ENCODE measurements at regions not wholly inside any gene's neighbourhood (a gene's known extent, or its start where the extent isn't known, plus 50 kb on each side); places are given as distances from the start of the nearest gene placed in this dataset.

- TF ChIP-seq PPARA (CRISPR knock-in tag; IDR thresholded peaks at IDR 0.05; ENCODE audit: borderline replicate concordance), result no peak
- no peak for TF ChIP-seq CSRNP3 (CRISPR knock-in tag; IDR thresholded peaks at IDR 0.05)
- no peak for TF ChIP-seq CREB5 (CRISPR knock-in tag; IDR thresholded peaks at IDR 0.05; ENCODE audit: low read depth)
- TF ChIP-seq TCF4 (CRISPR knock-in tag; IDR thresholded peaks at IDR 0.05; ENCODE audit: borderline replicate concordance), result no peak
- TF ChIP-seq ZFP3 (CRISPR knock-in tag; IDR thresholded peaks at IDR 0.05), result no peak
- TF ChIP-seq ESRRG (CRISPR knock-in tag; IDR thresholded peaks at IDR 0.05), result no peak
- no peak for TF ChIP-seq ARNTL (CRISPR knock-in tag; IDR thresholded peaks at IDR 0.05; ENCODE audit: borderline replicate concordance, low read depth)
- no peak for TF ChIP-seq SNAI2 (CRISPR knock-in tag; IDR thresholded peaks at IDR 0.05)
- no peak for TF ChIP-seq OSR1 (CRISPR knock-in tag; IDR thresholded peaks at IDR 0.05)
- TF ChIP-seq ZC3H10 (CRISPR knock-in tag; IDR thresholded peaks at IDR 0.05), result no peak
- no peak for TF ChIP-seq TOX (CRISPR knock-in tag; IDR thresholded peaks at IDR 0.05; ENCODE audit: borderline replicate concordance)
- no peak for TF ChIP-seq GLIS3 (CRISPR knock-in tag; IDR thresholded peaks at IDR 0.05)
- no peak for ATAC-seq
These were observed 211.6 kb upstream of the SESN3 start for GRCh38 chr11:95442531-95443050.

- TF ChIP-seq ZNF70 (CRISPR knock-in tag; IDR thresholded peaks at IDR 0.05), result no peak
- ATAC-seq, result no peak
These were observed 204.8 kb upstream of the SESN3 start for GRCh38 chr11:95435628-95436353.

GRCh38 chr11:95435192-95435591 is 204.2 kb upstream of the SESN3 start:
- no peak for ATAC-seq
- TF ChIP-seq RARB (CRISPR knock-in tag; IDR thresholded peaks at IDR 0.05) (no peak), CSRNP3 (CRISPR knock-in tag; IDR thresholded peaks at IDR 0.05) (no peak), OSR1 (CRISPR knock-in tag; IDR thresholded peaks at IDR 0.05) (no peak), ARNTL (CRISPR knock-in tag; IDR thresholded peaks at IDR 0.05; ENCODE audit: borderline replicate concordance, low read depth) (no peak), PATZ1 (CRISPR knock-in tag; IDR thresholded peaks at IDR 0.05; ENCODE audit: borderline replicate concordance) (no peak), BACH2 (CRISPR knock-in tag; IDR thresholded peaks at IDR 0.05; ENCODE audit: borderline replicate concordance) (no peak), ZNF565 (CRISPR knock-in tag; conservative IDR thresholded peaks at IDR 0.05; ENCODE audit: low read depth) (no peak), ZNF8 (CRISPR knock-in tag; IDR thresholded peaks at IDR 0.05) (no peak), ZC3H10 (CRISPR knock-in tag; IDR thresholded peaks at IDR 0.05) (no peak), PPARA (CRISPR knock-in tag; IDR thresholded peaks at IDR 0.05; ENCODE audit: borderline replicate concordance) (no peak), POU6F1 (CRISPR knock-in tag; IDR thresholded peaks at IDR 0.05; ENCODE audit: borderline replicate concordance, low read depth) (no peak), TOX (CRISPR knock-in tag; IDR thresholded peaks at IDR 0.05; ENCODE audit: borderline replicate concordance) (no peak), TCF4 (CRISPR knock-in tag; IDR thresholded peaks at IDR 0.05; ENCODE audit: borderline replicate concordance) (no peak), GLIS3 (CRISPR knock-in tag; IDR thresholded peaks at IDR 0.05) (no peak), ZFP3 (CRISPR knock-in tag; IDR thresholded peaks at IDR 0.05) (no peak), ISL1 (CRISPR knock-in tag; IDR thresholded peaks at IDR 0.05) (no peak), ESRRG (CRISPR knock-in tag; IDR thresholded peaks at IDR 0.05) (no peak), CSDC2 (CRISPR knock-in tag; IDR thresholded peaks at IDR 0.05) (no peak), ZNF70 (CRISPR knock-in tag; IDR thresholded peaks at IDR 0.05) (no peak), CREB5 (CRISPR knock-in tag; IDR thresholded peaks at IDR 0.05; ENCODE audit: low read depth) (no peak)

All from SK-N-SH treated with all-trans-retinoic acid at 6 μM for 48 hours (cell line).